ENCODE measurements at regions not wholly inside any gene's neighbourhood (a gene's known extent, or its start where the extent isn't known, plus 50 kb on each side); places are given as distances from the start of the nearest gene placed in this dataset.
"Not testable (repeated sequence)": the region's sequence is repeated elsewhere in the genome, so short reads cannot be mapped to it uniquely, and the experiment has no call there.

GRCh38 chr6:144897441-144897921, 612.3 kb downstream of the UTRN start:
- DNase-seq = no peak

GRCh38 chr6:144898052-144898689, 613.0 kb downstream of the UTRN start:
- DNase-seq = no peak

GRCh38 chr6:144898741-144899140, 613.6 kb downstream of the UTRN start:
- no peak for DNase-seq

- DNase-seq = no peak
Measured at GRCh38 chr6:144899161-144899560, 614.0 kb downstream of the UTRN start.

GRCh38 chr6:144901412-144901811, 616.3 kb downstream of the UTRN start:
- DNase-seq = no peak

- no peak for DNase-seq
Measured at GRCh38 chr6:144908004-144908403, 622.9 kb downstream of the UTRN start.

GRCh38 chr6:144909753-144910285, 624.7 kb downstream of the UTRN start:
- no peak for DNase-seq

- no peak for DNase-seq
Measured at GRCh38 chr6:144911322-144911721, 626.2 kb downstream of the UTRN start.

- no peak for DNase-seq
Measured at GRCh38 chr6:144912474-144912873, 627.3 kb downstream of the UTRN start.

GRCh38 chr6:144918073-144918472, 632.9 kb downstream of the UTRN start:
- DNase-seq = no peak

- no peak for DNase-seq
Measured at GRCh38 chr6:144919560-144919959, 634.4 kb downstream of the UTRN start.

GRCh38 chr6:144920391-144920961, 635.3 kb downstream of the UTRN start:
- no peak for DNase-seq

- DNase-seq = no peak
Measured at GRCh38 chr6:144921206-144921975, 636.3 kb downstream of the UTRN start.

- DNase-seq = no peak
Measured at GRCh38 chr6:144922120-144922722, 637.1 kb downstream of the UTRN start.

GRCh38 chr6:144922771-144923490, 637.8 kb downstream of the UTRN start:
- not testable (repeated sequence) for DNase-seq

GRCh38 chr6:144923491-144923787, 638.3 kb downstream of the UTRN start:
- not testable (repeated sequence) for DNase-seq

GRCh38 chr6:144928847-144929246, 643.7 kb downstream of the UTRN start:
- DNase-seq = no peak

GRCh38 chr6:144929262-144929661, 644.1 kb downstream of the UTRN start:
- no peak for DNase-seq

- no peak for DNase-seq
Measured at GRCh38 chr6:144931172-144932035, 646.3 kb downstream of the UTRN start.

- DNase-seq = no peak
Measured at GRCh38 chr6:144932621-144933020, 647.5 kb downstream of the UTRN start.

GRCh38 chr6:144935181-144935580, 650.0 kb downstream of the UTRN start:
- DNase-seq = no peak

GRCh38 chr6:144935661-144936060, 650.5 kb downstream of the UTRN start:
- no peak for DNase-seq

All from NCI-H1930 (cell line).